GM21723 (cell line): ENCODE measurements at regions not wholly inside any gene's neighbourhood (a gene's known extent, or its start where the extent isn't known, plus 50 kb on each side); places are given as distances from the start of the nearest gene placed in this dataset.
"Not testable (repeated sequence)": the region's sequence is repeated elsewhere in the genome, so short reads cannot be mapped to it uniquely, and the experiment has no call there.

Experiments used
- ATAC-seq: cut with Tn5 transposase; IDR thresholded peaks from one replicate; pipeline ENCODE4 v1.9.1; 2021; ENCODE audit warnings: mild to moderate bottlenecking, moderate library complexity; ENCODE audit not compliant: unreplicated experiment

GRCh38 chr2:56768973-56769372, 585.2 kb downstream of the CCDC85A start:
- ATAC-seq: no peak

GRCh38 chr2:56770490-56770889, 586.7 kb downstream of the CCDC85A start:
- no peak for ATAC-seq

DNA sequence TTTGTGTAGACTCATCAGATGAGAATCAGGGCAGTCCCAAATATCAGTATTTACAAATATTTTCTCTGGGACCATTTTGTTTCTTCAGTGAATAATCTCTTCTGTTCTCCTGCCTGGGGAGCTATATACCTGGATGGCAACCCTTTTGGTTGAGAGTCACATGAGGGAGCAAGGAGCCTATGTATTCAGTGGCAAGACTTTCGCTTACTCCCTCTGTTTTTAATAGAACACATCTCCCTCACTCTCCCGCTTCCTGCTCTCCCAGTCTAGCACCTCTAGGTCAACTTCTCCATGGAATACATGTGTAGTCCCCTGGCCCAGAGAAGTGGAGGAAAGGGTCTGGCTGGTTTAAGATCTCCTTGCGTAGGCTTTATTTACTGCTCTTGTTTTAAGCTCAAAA, 600.3 kb downstream of the CCDC85A start:
- no peak for ATAC-seq

GRCh38 chr2:56801214-56801613, 617.4 kb downstream of the CCDC85A start:
- ATAC-seq: no peak

GRCh38 chr2:56801770-56802169, 618.0 kb downstream of the CCDC85A start:
- ATAC-seq: no peak

GRCh38 chr2:56803596-56803995, 619.8 kb downstream of the CCDC85A start:
- ATAC-seq: no peak

GRCh38 chr2:56806924-56807323, 623.1 kb downstream of the CCDC85A start:
- ATAC-seq: no peak

GRCh38 chr2:56807861-56808260, 624.1 kb downstream of the CCDC85A start:
- no peak for ATAC-seq

- no peak for ATAC-seq
These were observed 627.6 kb downstream of the CCDC85A start for GRCh38 chr2:56811401-56811800.

GRCh38 chr2:56812432-56812831, 628.6 kb downstream of the CCDC85A start:
- ATAC-seq: no peak

GRCh38 chr2:56813490-56813889, 629.7 kb downstream of the CCDC85A start:
- no peak for ATAC-seq

GRCh38 chr2:56816666-56817065, 632.9 kb downstream of the CCDC85A start:
- ATAC-seq: no peak

GRCh38 chr2:56831780-56832179, 648.0 kb downstream of the CCDC85A start:
- no peak for ATAC-seq

GRCh38 chr2:56834686-56835085, 650.9 kb downstream of the CCDC85A start:
- ATAC-seq: no peak

DNA sequence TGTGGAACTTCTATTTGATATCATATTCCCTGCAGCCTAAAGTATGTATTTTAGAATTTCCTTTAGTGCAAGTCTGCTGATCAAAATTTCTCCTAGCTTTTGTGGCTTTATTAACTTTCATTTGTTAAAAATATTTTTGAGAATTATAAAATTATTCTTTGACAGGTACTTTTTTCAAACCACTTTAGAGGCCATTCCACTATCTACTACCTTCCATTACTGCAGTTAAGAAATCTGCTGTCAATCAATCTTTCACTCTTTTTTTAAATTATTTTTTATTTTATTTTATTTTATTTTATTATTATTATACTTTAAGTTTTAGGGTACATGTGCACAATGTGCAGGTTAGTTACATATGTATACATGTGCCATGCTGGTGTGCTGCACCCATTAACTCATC, 656.2 kb downstream of the CCDC85A start:
- ATAC-seq: not testable (repeated sequence)

DNA sequence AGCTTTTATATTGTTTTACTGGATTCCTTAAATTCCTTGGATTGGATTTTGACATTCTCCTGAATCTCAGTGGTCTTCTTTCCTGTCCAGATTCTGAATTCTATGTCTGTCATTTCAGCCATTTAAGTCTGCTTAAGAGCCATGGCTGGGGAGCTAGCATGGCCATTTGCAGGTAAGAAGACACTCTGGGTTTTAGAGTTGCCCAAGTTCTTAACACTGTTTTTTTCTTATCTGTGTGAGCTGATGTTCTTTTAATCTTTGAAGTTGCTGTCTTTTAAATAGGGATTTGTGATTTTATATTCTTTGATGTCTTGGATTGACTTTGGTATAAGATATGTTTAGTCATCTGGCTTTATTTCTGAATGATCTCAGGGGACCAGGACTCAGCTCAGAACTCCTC, 677.2 kb downstream of the CCDC85A start:
- no peak for ATAC-seq

- no peak for ATAC-seq
These were observed 687.9 kb downstream of the CCDC85A start for GRCh38 chr2:56871644-56872043.

GRCh38 chr2:56874717-56875116, 690.9 kb downstream of the CCDC85A start:
- no peak for ATAC-seq

GRCh38 chr2:56889738-56890137, 705.9 kb downstream of the CCDC85A start:
- ATAC-seq: no peak

DNA sequence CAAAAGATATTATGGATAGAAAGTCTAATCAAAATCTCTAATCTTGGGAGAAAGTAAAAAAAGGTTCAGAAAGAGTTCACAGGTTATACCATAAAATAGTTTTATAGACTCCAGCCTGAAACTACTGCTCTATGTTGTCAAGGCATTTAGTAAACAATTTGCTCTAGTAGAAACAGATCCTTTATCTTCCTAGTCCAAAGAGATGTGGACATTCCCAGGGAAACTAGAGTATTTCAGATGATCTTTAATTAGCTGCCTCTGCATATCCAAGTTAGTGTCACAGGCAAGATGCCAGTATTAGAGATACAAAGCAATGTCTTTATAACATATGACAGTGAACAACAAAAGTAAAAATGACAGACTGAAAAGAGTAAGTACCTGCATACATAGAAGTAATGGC, 708.6 kb downstream of the CCDC85A start:
- no peak for ATAC-seq

DNA sequence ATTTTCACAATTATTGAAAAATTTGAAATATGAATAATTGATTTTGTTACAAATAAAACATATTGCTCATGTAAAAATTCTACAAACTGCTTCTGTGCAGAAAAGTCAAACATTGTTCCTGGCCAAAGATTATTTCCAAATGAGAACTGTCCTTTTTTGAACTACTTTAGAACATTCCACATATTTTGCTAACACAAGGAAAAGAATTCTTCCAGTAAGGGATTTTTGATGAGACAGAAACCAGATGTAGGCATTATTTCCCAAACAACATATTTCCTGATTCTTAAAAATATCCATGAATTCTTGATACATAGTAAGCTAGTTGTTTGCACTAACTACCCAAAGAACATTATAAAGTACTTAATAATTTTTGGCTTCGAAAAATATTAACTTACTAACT, 715.2 kb downstream of the CCDC85A start:
- ATAC-seq: no peak

DNA sequence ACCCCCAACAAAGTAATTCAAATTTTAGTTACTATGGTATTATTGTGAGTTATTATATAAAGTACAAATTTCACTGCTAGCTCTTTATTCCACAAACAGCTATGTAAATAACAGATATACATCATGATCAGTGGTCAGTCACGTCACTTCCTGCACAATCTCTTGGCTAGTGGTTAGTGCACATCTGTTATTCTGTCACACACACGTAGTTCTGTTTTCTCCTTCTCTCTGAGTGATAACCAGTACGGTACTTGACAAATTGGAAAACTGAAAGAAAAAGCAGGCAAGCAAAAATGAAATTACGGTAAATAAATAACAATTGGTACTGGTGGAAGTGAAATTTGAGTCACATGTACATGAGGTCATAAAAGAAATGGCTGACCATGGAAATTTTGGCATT, 728.7 kb downstream of the CCDC85A start:
- ATAC-seq: no peak

DNA sequence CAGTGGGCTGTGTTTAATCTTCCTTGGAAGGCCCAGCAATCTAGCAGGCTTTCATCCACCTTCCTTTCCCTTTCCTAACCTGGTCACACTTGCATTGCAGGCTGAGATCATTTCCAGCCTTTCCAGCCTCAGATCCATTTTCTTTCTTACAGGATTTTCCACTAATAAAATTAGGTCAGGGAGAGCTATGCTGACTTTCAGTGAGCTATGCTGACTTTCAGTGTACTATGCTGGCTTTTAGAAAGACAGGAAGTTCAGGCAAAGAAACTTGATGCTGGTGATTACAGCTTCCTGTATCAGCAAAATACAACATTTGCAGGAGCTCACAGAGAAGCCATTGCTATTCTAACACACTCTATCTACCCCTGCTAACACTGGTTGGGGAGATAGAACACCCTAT, 735.0 kb downstream of the CCDC85A start:
- ATAC-seq: no peak

DNA sequence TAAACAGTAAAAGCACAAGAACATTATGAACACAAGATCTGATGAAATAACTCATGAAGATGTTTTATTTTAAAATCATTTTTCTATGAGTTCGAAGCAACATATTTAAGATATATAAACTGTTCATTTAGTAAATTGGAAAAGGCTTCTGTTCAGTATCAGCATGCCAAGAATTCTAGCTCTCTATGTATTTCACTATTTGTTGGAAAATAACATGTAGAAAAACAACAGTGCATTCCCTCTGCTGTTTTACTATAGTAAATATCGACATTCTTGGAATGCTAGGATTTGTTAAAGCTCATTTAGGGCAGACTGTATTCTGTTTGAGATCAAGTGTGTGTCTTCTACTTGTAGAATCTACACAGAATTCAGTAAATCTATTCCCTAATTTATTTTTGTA, 750.2 kb downstream of the CCDC85A start:
- no peak for ATAC-seq
